K562 (cell line): ENCODE measurements at regions not wholly inside any gene's neighbourhood (a gene's known extent, or its start where the extent isn't known, plus 50 kb on each side); places are given as distances from the start of the nearest gene placed in this dataset.

Source experiments
- ATAC-seq: fragments of 200-7000 bp; cut with Tn5 transposase; 3 replicates; pipeline ENCODE4 v1.9.1; 2020; ENCODE audit warnings: moderate library complexity
- BruUV-seq: library from RNA; stranded (reverse); fragments of 400-500 nt; replicated peaks from 2 replicates; lab custom pipeline; 2021; lab: Mats Ljungman, UMichigan
- CTCF ChIA-PET: fragments of 300-600 bp; formaldehyde crosslinking; extraction: SDS; loops from one replicate; lab custom pipeline; 2021; ENCODE audit warnings: low intra/inter-chr PET ratio; lab: Yijun Ruan, JAX
- POLR2A ChIA-PET: fragments of 300-600, 350-650 bp; sonication (Branson Sonifier 250); formaldehyde crosslinking; extraction: SDS; loops from one replicate; lab custom pipeline; 2021; ENCODE audit warnings: antibody characterized with exemption, inconsistent platforms; lab: Yijun Ruan, JAX
- DNase-seq, 4 experiments: peaks; one replicate each; pipeline versions ENCODE4 v3.0.0 to v3.0.0-alpha.2; 2011 to 2018; ENCODE audit warnings: low spot score in 3 of 4, mixed read lengths in 3 of 4; ENCODE audit errors: extremely low read depth in 1 of 4
- FAIRE-seq: peaks from 2 replicates; lab custom pipeline; 2011; peaks lifted over from hg19 to GRCh38; lab: Jason Lieb, UNC
- H2AFZ ChIP-seq: 2 replicates; pipeline ENCODE4 v1.6.0; 2011; ENCODE audit warnings: low read depth, low read length, control low read depth, inconsistent platforms
- H3K27ac ChIP-seq: fragments of 200-600 bp; 3 replicates; pipeline ENCODE4 v1.8.0; 2011; ENCODE audit warnings: low read depth, mild to moderate bottlenecking, control low read depth, inconsistent platforms, low read length, moderate library complexity, mixed read lengths; ENCODE audit errors: extremely low read depth
- H3K27me3 ChIP-seq, 2 experiments: fragments of 300-600 bp in 1 of 2; 2 replicates in 1 of 2; 3 replicates in 1 of 2; pipeline versions ENCODE4 v1.6.0 to v1.8.0; 2011; ENCODE audit warnings: inconsistent platforms in 2 of 2, low read length in 2 of 2, mild to moderate bottlenecking in 1 of 2, mixed read lengths in 1 of 2, moderate library complexity in 1 of 2; ENCODE audit not compliant: control insufficient read depth in 2 of 2, insufficient read depth in 2 of 2
- H3K36me3 ChIP-seq: fragments of 300-600 bp; 3 replicates; pipeline ENCODE4 v1.8.0; 2011; ENCODE audit warnings: mild to moderate bottlenecking, low read length, inconsistent platforms; ENCODE audit not compliant: control insufficient read depth, insufficient read depth
- H3K4me1 ChIP-seq, 2 experiments: fragments of 200-600 bp in 1 of 2; replicated peaks in 1 of 2; 2 replicates in 1 of 2; 3 replicates in 1 of 2; pipeline versions ENCODE4 v1.5.1 to v1.8.0; 2011; ENCODE audit warnings: inconsistent platforms in 2 of 2, low read length in 2 of 2, mild to moderate bottlenecking in 1 of 2, mixed read lengths in 1 of 2, moderate library complexity in 1 of 2; ENCODE audit not compliant: control insufficient read depth in 2 of 2, insufficient read depth in 2 of 2
- H3K4me2 ChIP-seq: 2 replicates; pipeline ENCODE4 v1.6.1; 2011; ENCODE audit warnings: low read length, control low read depth, inconsistent platforms, mixed read lengths; ENCODE audit not compliant: insufficient read depth
- H3K4me3 ChIP-seq: fragments of 200-600 bp; sonication (generic), shearing (Covaris generic); 2 replicates; pipeline ENCODE4 v1.5.1; 2016; ENCODE audit warnings: control low read depth, inconsistent platforms
- H3K79me2 ChIP-seq: fragments of 200-600 bp; 3 replicates; pipeline ENCODE4 v1.8.0; 2011; ENCODE audit warnings: low read length, inconsistent platforms; ENCODE audit not compliant: control insufficient read depth, insufficient read depth
- H3K9ac ChIP-seq, 2 experiments: 2 replicates each; pipeline versions ENCODE4 v1.6.0 to v1.6.1; 2011; ENCODE audit warnings: low read depth in 2 of 2, low read length in 2 of 2, control low read depth in 1 of 2, inconsistent platforms in 1 of 2, mild to moderate bottlenecking in 1 of 2, mixed read lengths in 1 of 2; ENCODE audit not compliant: insufficient read depth in 1 of 2
- H3K9me1 ChIP-seq: one replicate; pipeline ENCODE4 v1.6.0; 2011; ENCODE audit warnings: inconsistent platforms, mild to moderate bottlenecking, low read length, moderate library complexity; ENCODE audit not compliant: control insufficient read depth, insufficient read depth
- H3K9me3 ChIP-seq: replicated peaks from 2 replicates; pipeline ENCODE4 v1.5.1; 2011; ENCODE audit warnings: low read depth, low read length, inconsistent platforms; ENCODE audit not compliant: control insufficient read depth, insufficient read depth
- H4K20me1 ChIP-seq: replicated peaks from 2 replicates; pipeline ENCODE4 v1.6.1; 2011; ENCODE audit warnings: low read length, inconsistent platforms, mixed read lengths; ENCODE audit not compliant: control insufficient read depth, insufficient read depth
- BCOR ChIP-seq: fragments of 450-650 bp; IDR thresholded peaks from 2 replicates; pipeline ENCODE4 v1.6.1; 2016
- ELF4 ChIP-seq: fragments of 450-650 bp; formaldehyde crosslinking; IDR thresholded peaks from 2 replicates; pipeline ENCODE4 v1.4.0; 2022; ENCODE audit warnings: missing genetic modification characterization
- EWSR1 ChIP-seq: fragments of 450-650 bp; IDR thresholded peaks from 2 replicates; pipeline ENCODE4 v1.6.1; 2018; ENCODE audit warnings: borderline replicate concordance, mild to moderate bottlenecking, low read depth, moderate library complexity; ENCODE audit not compliant: partially characterized antibody
- MCM3 ChIP-seq: fragments of 450-650 bp; IDR thresholded peaks from 2 replicates; pipeline ENCODE4 v1.6.1; 2016
- NUFIP1 ChIP-seq: fragments of 450-650 bp; IDR thresholded peaks from 2 replicates; pipeline ENCODE4 v1.6.1; 2018; ENCODE audit not compliant: partially characterized antibody
- PHF21A ChIP-seq: fragments of 450-650 bp; IDR thresholded peaks from 2 replicates; pipeline ENCODE4 v1.6.1; 2017; ENCODE audit warnings: low read depth, borderline replicate concordance
- RNF219 ChIP-seq: fragments of 250-450 bp; sonication (Bioruptor Pico); IDR thresholded peaks from 2 replicates; pipeline ENCODE4 v1.5.0; 2022; ENCODE audit warnings: mild to moderate bottlenecking
- STAG1 ChIP-seq: sonication (generic); formaldehyde crosslinking; IDR thresholded peaks from 2 replicates; pipeline ENCODE4 v1.5.0; 2020; ENCODE audit warnings: missing genetic modification reagents, borderline replicate concordance
- ZKSCAN8 ChIP-seq: fragments of 200-800 bp; sonication (Bioruptor generic); IDR thresholded peaks from 2 replicates; pipeline ENCODE4 v1.6.1; 2016; ENCODE audit warnings: missing genetic modification characterization, missing compliant biosample characterization
- ZNF277 ChIP-seq: fragments of 250-450 bp; sonication (Bioruptor Pico); IDR thresholded peaks from 2 replicates; pipeline ENCODE4 v1.8.0; 2022; ENCODE audit warnings: inconsistent platforms, mild to moderate bottlenecking, moderate library complexity, borderline replicate concordance
- ZNF398 ChIP-seq: fragments of 250-450 bp; sonication (Bioruptor Pico); IDR thresholded peaks from 2 replicates; pipeline ENCODE4 v1.8.0; 2021; ENCODE audit warnings: moderate library complexity, mild to moderate bottlenecking, inconsistent platforms
- ZNF785 ChIP-seq: fragments of 250-450 bp; sonication (Bioruptor Pico); IDR thresholded peaks from 2 replicates; pipeline ENCODE4 v1.4.0; 2020; ENCODE audit warnings: mild to moderate bottlenecking
- WGBS: fragments of 100-300 bp; shearing (Covaris generic); methylation state at CpG from one replicate; pipeline ENCODE4 v1.1.6; 2016; ENCODE audit warnings: low coverage, mixed read lengths; ENCODE audit not compliant: insufficient coverage; ENCODE audit errors: missing lambda C conversion rate; 5-methylcytosine and 5-hydroxymethylcytosine counted together
- in situ Hi-C: fragments of 300-500 bp; cut with MboI; formaldehyde crosslinking; loops from 4 replicates; pipeline ENCODE4 v1.15.0; 2018; ENCODE audit warnings: inconsistent platforms, mixed read lengths
- intact Hi-C: fragments of 100-400 bp; cut with micrococcal nuclease; formaldehyde crosslinking; loops from 2 replicates; pipeline ENCODE4 v1.14.2; 2022

- peaks cover 0 to 8% of the 10 kb centered on the region in 2 experiments; a peak in 1 of 5 replicates for H3K27me3 ChIP-seq
- H3K9me3 ChIP-seq = no peaks in the 10 kb centered on the region
- H3K4me2 ChIP-seq = no peak overlapping the region
- DNase-seq = peak; percentile 39 to 59 (median 52)
- no peaks in the 10 kb centered on the region for H3K36me3 ChIP-seq
- no peak overlapping the region for H3K27ac ChIP-seq
- H3K9me1 ChIP-seq = no peaks in the 10 kb centered on the region
- H4K20me1 ChIP-seq = no peaks in the 10 kb centered on the region
- no TSS peak for BruUV-seq
- 2% methylated on average over 6 of the region's 6 CpGs for WGBS
- ChIA-PET CTCF (interaction anchor here (0.7 kb wide), 1 partner anchor 462 kb away, joined by 3 read pairs; no protein-coding TSS in a partner anchor), POLR2A (no interaction called here)
- FAIRE-seq = peak; percentile 80
- no peak overlapping the region for H3K4me3 ChIP-seq
- H2AFZ ChIP-seq = no peak overlapping the region
- ATAC-seq = peak; percentile 93
- intact Hi-C loops = loop anchor here (1.0 to 2.0 kb wide), 2 partner anchors 127 to 462 kb away; no protein-coding TSS in a partner anchor
- H3K9ac ChIP-seq = no peak overlapping the region
- no peaks in the 10 kb centered on the region for H3K4me1 ChIP-seq
- no peaks in the 10 kb centered on the region for H3K79me2 ChIP-seq
- in situ Hi-C loops = no loop called here
- TF ChIP-seq ZKSCAN8 (CRISPR knock-in tag) (no peak), ZNF277 (CRISPR knock-in tag) (no peak), EWSR1 (no peak), STAG1 (CRISPR knock-in tag) (peak; percentile 78; the same call in 1 of the 2 replicates), ZNF398 (no peak), ELF4 (CRISPR knock-in tag) (no peak), NUFIP1 (no peak), BCOR (no peak), RNF219 (CRISPR knock-in tag) (no peak), ZNF785 (CRISPR knock-in tag) (no peak), PHF21A (no peak), MCM3 (no peak)
These were observed 58.6 kb upstream of the PAGE1 start for GRCh38 chrX:49754233-49754857.
